ENCODE measurements at regions not wholly inside any gene's neighbourhood (a gene's known extent, or its start where the extent isn't known, plus 50 kb on each side); places are given as distances from the start of the nearest gene placed in this dataset.

DNA sequence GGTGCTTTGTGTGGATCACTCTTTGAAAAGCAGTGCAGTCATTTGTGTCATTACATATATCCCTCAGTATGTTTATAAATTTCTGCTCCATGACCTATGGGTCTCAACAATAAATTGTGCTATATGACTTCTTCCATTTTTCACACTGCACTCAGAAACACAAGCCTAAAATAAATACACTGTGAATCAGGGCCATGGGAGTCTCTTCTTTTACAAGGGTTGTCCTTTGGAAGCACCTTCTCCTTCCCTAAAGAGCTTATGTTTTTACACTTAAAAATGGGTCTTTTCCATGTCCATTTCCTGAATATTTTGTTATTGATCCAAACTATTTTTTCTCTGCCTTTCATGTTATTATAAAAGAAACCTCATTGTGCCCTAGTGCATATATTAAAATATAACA, 108.3 kb upstream of the MEOX2 start:
- H4K20me1 ChIP-seq (ENCODE audit: control insufficient read depth, extremely low read depth, insufficient read depth, low read length), result no peaks in the 10 kb centered on the region
- no peaks in the 10 kb centered on the region for H3K9me3 ChIP-seq (ENCODE audit: control insufficient read depth, insufficient read depth, low read depth, low read length)
- H3K9ac ChIP-seq (ENCODE audit: insufficient read depth, low read length), result no peak overlapping the region
- H2AFZ ChIP-seq (ENCODE audit: low read length), result no peak overlapping the region
- H3K4me3 ChIP-seq (replicated peaks in 1 of 4; ENCODE audit: control extremely low read depth in 1 of 4, insufficient read depth in 1 of 4, low read depth in 3 of 4, low read length in 4 of 4), result no peak overlapping the region
- no peaks in the 10 kb centered on the region for H3K4me1 ChIP-seq (ENCODE audit: control insufficient read depth, extremely low read depth, insufficient read depth, low read length)
- no peaks in the 10 kb centered on the region for H3K27me3 ChIP-seq (ENCODE audit: control insufficient read depth, insufficient read depth, low read length)
- H3K36me3 ChIP-seq (ENCODE audit: control insufficient read depth, insufficient read depth, low read length), result no peaks in the 10 kb centered on the region
- no peak overlapping the region for H3K4me2 ChIP-seq (ENCODE audit: extremely low read depth, insufficient read depth, low read length)
- H3K79me2 ChIP-seq (ENCODE audit: control insufficient read depth, insufficient read depth, low read length), result no peaks in the 10 kb centered on the region
- no peak overlapping the region for H3K27ac ChIP-seq (ENCODE audit: insufficient read depth, low read length)
- no peak for TF ChIP-seq EZH2 (IDR thresholded peaks at IDR 0.05; ENCODE audit: low read length, missing control alignments)
- TF ChIP-seq, protein P1, sequence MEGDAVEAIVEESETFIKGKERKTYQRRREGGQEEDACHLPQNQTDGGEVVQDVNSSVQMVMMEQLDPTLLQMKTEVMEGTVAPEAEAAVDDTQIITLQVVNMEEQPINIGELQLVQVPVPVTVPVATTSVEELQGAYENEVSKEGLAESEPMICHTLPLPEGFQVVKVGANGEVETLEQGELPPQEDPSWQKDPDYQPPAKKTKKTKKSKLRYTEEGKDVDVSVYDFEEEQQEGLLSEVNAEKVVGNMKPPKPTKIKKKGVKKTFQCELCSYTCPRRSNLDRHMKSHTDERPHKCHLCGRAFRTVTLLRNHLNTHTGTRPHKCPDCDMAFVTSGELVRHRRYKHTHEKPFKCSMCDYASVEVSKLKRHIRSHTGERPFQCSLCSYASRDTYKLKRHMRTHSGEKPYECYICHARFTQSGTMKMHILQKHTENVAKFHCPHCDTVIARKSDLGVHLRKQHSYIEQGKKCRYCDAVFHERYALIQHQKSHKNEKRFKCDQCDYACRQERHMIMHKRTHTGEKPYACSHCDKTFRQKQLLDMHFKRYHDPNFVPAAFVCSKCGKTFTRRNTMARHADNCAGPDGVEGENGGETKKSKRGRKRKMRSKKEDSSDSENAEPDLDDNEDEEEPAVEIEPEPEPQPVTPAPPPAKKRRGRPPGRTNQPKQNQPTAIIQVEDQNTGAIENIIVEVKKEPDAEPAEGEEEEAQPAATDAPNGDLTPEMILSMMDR (conservative IDR thresholded peaks at IDR 0.05 in 1 of 2, IDR thresholded peaks at IDR 0.05 in 1 of 2; ENCODE audit: low read depth in 1 of 2, low read length in 2 of 2), result no peak
- DNase-seq (ENCODE audit: low read depth in 2 of 2), result no peak

DNA sequence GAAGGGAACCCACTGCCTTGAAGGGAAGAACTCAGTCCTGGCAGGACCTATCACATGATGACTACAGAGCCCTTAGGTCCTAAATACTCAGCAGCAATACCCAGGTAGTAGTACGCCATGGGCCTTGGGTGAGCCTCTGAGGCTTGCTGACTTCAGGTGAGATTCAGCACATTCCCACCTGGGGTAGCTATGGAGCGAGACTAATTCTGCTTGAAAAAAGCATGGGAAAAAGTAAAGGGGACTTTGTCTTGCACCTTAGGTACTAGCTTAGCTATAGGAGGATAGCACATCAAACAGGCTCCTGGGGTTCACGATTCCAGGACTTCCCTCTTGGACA, 98.2 kb upstream of the MEOX2 start:
- Histone ChIP-seq H3K27ac (ENCODE audit: insufficient read depth, low read length) (no peak overlapping the region), H4K20me1 (ENCODE audit: control insufficient read depth, extremely low read depth, insufficient read depth, low read length) (no peaks in the 10 kb centered on the region), H3K4me2 (ENCODE audit: extremely low read depth, insufficient read depth, low read length) (no peak overlapping the region), H3K27me3 (ENCODE audit: control insufficient read depth, insufficient read depth, low read length) (no peaks in the 10 kb centered on the region), H3K9me3 (ENCODE audit: control insufficient read depth, insufficient read depth, low read depth, low read length) (no peaks in the 10 kb centered on the region), H3K4me1 (ENCODE audit: control insufficient read depth, extremely low read depth, insufficient read depth, low read length) (no peaks in the 10 kb centered on the region), H3K4me3 (replicated peaks in 1 of 4; ENCODE audit: control extremely low read depth in 1 of 4, insufficient read depth in 1 of 4, low read depth in 3 of 4, low read length in 4 of 4) (no peak overlapping the region), H2AFZ (ENCODE audit: low read length) (no peak overlapping the region), H3K9ac (ENCODE audit: insufficient read depth, low read length) (no peak overlapping the region), H3K36me3 (ENCODE audit: control insufficient read depth, insufficient read depth, low read length) (no peaks in the 10 kb centered on the region), H3K79me2 (ENCODE audit: control insufficient read depth, insufficient read depth, low read length) (no peaks in the 10 kb centered on the region)
- no peak for DNase-seq (ENCODE audit: low read depth in 2 of 2)
- no peak for TF ChIP-seq EZH2 (IDR thresholded peaks at IDR 0.05; ENCODE audit: low read length, missing control alignments)
- TF ChIP-seq, protein P1 (conservative IDR thresholded peaks at IDR 0.05 in 1 of 2, IDR thresholded peaks at IDR 0.05 in 1 of 2; ENCODE audit: low read depth in 1 of 2, low read length in 2 of 2), result no peak

DNA sequence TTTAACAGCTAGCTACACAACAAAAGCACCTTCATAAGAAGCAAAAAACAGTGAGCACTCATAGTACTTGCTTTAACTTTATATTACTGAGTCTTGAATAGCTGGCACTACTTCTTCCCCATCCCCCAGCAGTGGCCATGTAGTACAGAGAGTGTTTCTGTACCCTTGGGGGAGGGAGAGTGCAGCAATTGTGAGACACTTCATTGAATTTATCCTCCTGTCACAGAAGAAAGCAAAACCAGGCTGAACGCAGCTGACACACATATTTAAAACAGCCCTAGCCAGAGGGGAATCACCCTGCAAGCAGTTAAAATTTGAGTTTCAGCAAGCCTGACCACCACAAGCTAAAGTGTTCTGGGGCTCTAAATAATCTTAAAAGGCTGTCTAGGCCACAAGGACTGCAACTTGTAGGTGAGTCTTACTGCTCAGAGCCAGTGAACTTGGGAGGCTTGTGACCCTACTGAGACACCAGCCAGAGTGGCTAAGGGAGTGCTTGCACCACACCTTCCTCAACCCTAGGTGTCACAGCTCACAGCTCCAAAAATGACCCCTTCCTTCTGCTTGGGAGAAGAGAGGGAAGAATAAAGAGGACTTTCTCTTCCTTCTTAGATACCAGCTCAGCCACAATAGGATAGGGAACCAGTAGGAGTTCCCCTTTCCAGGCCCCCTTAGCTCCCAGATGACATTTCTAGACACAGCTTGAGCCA, 97.7 kb upstream of the MEOX2 start:
- Histone ChIP-seq H3K9me3 (ENCODE audit: control insufficient read depth, insufficient read depth, low read depth, low read length) (no peaks in the 10 kb centered on the region), H3K9ac (ENCODE audit: insufficient read depth, low read length) (no peak overlapping the region), H3K4me2 (ENCODE audit: extremely low read depth, insufficient read depth, low read length) (no peak overlapping the region), H3K79me2 (ENCODE audit: control insufficient read depth, insufficient read depth, low read length) (no peaks in the 10 kb centered on the region), H4K20me1 (ENCODE audit: control insufficient read depth, extremely low read depth, insufficient read depth, low read length) (no peaks in the 10 kb centered on the region), H3K4me3 (replicated peaks in 1 of 4; ENCODE audit: control extremely low read depth in 1 of 4, insufficient read depth in 1 of 4, low read depth in 3 of 4, low read length in 4 of 4) (no peak overlapping the region), H3K27me3 (ENCODE audit: control insufficient read depth, insufficient read depth, low read length) (no peaks in the 10 kb centered on the region), H3K4me1 (ENCODE audit: control insufficient read depth, extremely low read depth, insufficient read depth, low read length) (no peaks in the 10 kb centered on the region), H3K27ac (ENCODE audit: insufficient read depth, low read length) (no peak overlapping the region), H3K36me3 (ENCODE audit: control insufficient read depth, insufficient read depth, low read length) (no peaks in the 10 kb centered on the region), H2AFZ (ENCODE audit: low read length) (no peak overlapping the region)
- no peak for DNase-seq (ENCODE audit: low read depth in 2 of 2)
- TF ChIP-seq, protein P1 (conservative IDR thresholded peaks at IDR 0.05 in 1 of 2, IDR thresholded peaks at IDR 0.05 in 1 of 2; ENCODE audit: low read depth in 1 of 2, low read length in 2 of 2), result no peak
- TF ChIP-seq EZH2 (IDR thresholded peaks at IDR 0.05; ENCODE audit: low read length, missing control alignments), result no peak
